Ovary (tissue), 1 donor: ENCODE measurements at regions not wholly inside any gene's neighbourhood (a gene's known extent, or its start where the extent isn't known, plus 50 kb on each side); places are given as distances from the start of the nearest gene placed in this dataset.

Experiments
- EP300 ChIP-seq: sonication (generic); formaldehyde crosslinking; IDR thresholded peaks from one replicate; pipeline ENCODE4 v1.6.1; 2017; ENCODE audit warnings: antibody characterized with exemption
- POLR2A ChIP-seq: fragments of 450-650 bp; IDR thresholded peaks from one replicate; pipeline ENCODE4 v1.6.1; 2017; ENCODE audit warnings: antibody characterized with exemption, mild to moderate bottlenecking, moderate library complexity

DNA sequence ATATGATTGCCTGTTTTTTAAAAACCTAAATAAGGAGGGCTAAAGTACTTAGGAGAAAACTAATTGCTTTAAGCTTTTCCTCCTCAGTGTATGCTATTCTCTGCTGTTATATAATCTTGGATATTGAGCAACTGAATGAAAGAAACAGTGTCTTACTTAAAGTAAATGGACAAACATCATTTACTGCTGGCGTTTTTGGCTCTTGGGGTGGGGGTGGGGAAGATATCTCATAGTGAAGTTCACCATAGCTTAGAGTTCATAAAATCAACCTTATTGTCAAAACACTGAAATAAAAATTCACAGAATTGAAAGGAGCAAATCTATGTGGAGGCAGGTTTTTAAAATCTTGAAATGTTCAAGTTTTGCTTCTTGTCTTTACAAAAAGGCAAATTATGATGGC lies 256.4 kb upstream of the SOX2 start:
- TF ChIP-seq POLR2A (no peak), EP300 (no peak)
